ENCODE measurements at regions not wholly inside any gene's neighbourhood (a gene's known extent, or its start where the extent isn't known, plus 50 kb on each side); places are given as distances from the start of the nearest gene placed in this dataset.

GRCh38 chr10:126759531-126759930 is 89.0 kb upstream of the C10orf90 start:
- no peaks in the 10 kb centered on the region for H3K79me2 ChIP-seq (ENCODE audit: control insufficient read depth in 1 of 2, insufficient read depth in 2 of 2, low read length in 2 of 2)
- no peak overlapping the region for H3K23ac ChIP-seq (ENCODE audit: insufficient read length)
- no peak overlapping the region for H4K5ac ChIP-seq (ENCODE audit: insufficient read length, low read depth, low read length)
- no peak overlapping the region for H2BK12ac ChIP-seq (ENCODE audit: low read depth, low read length)
- no peak overlapping the region for H3K4me3 ChIP-seq (ENCODE audit: extremely low read depth in 1 of 4, insufficient read depth in 2 of 4, low read depth in 3 of 4, low read length in 4 of 4)
- no peaks in the 10 kb centered on the region for H3K4me1 ChIP-seq (replicated peaks in 1 of 4; ENCODE audit: control insufficient read depth in 3 of 4, insufficient read depth in 4 of 4, low read length in 3 of 4)
- no peak overlapping the region for H3K9ac ChIP-seq (replicated peaks in 1 of 4; ENCODE audit: extremely low read depth in 1 of 4, low read depth in 3 of 4, low read length in 3 of 4)
- no peak overlapping the region for H2AK5ac ChIP-seq (ENCODE audit: low read depth, low read length)
- H3K23me2 ChIP-seq (ENCODE audit: low read depth, low read length) = no peaks in the 10 kb centered on the region
- no peak overlapping the region for H3K4ac ChIP-seq (replicated peaks; ENCODE audit: insufficient read length, low read depth, low read length)
- H4K20me1 ChIP-seq (replicated peaks in 1 of 2; ENCODE audit: control insufficient read depth in 1 of 2, insufficient read depth in 2 of 2, low read length in 2 of 2) = no peaks in the 10 kb centered on the region
- CTCF ChIA-PET (ENCODE audit: partially characterized antibody) = interaction anchor here (0.6 to 1.1 kb wide), 2 partner anchors 11 to 301 kb away, joined by 3 to 4 read pairs; no protein-coding TSS in a partner anchor
- no peak overlapping the region for H2BK120ac ChIP-seq (replicated peaks; ENCODE audit: low read depth, low read length)
- H3K18ac ChIP-seq (ENCODE audit: extremely low read depth, low read length) = no peak overlapping the region
- no peak overlapping the region for H2BK20ac ChIP-seq (ENCODE audit: low read length)
- no peak overlapping the region for H3K4me2 ChIP-seq (ENCODE audit: insufficient read depth in 1 of 2, low read depth in 2 of 2, low read length in 2 of 2)
- WGBS, 2 experiments (ENCODE audit: extremely low coverage in 1 of 2, insufficient coverage in 1 of 2, insufficient read length in 1 of 2, insufficient replicate concordance in 2 of 2, low coverage in 1 of 2, low lambda C conversion rate in 2 of 2, missing lambda C conversion rate in 1 of 2) = 85% methylated on average over 4 of the region's 4 CpGs; no CpG with 5 or more reads in 1 of the 2 experiments
- no peak overlapping the region for H4K91ac ChIP-seq (replicated peaks; ENCODE audit: insufficient read length, low read length)
- no peak overlapping the region for H2BK5ac ChIP-seq (ENCODE audit: low read depth, low read length)
- no peak for DNase-seq (ENCODE audit: low read depth in 1 of 2, low spot score in 2 of 2)
- POLR2A ChIA-PET (ENCODE audit: partially characterized antibody) = no interaction called here
- H3K27ac ChIP-seq (ENCODE audit: low read depth, low read length) = no peak overlapping the region
- H3K36me3 ChIP-seq (ENCODE audit: control insufficient read depth in 2 of 4, insufficient read depth in 4 of 4, low read length in 3 of 4) = no peaks in the 10 kb centered on the region
- H3K56ac ChIP-seq (replicated peaks; ENCODE audit: insufficient read length, low read depth, low read length) = no peak overlapping the region
- no peak overlapping the region for H2BK15ac ChIP-seq (ENCODE audit: low read length)
- H2AFZ ChIP-seq (ENCODE audit: low read length) = no peak overlapping the region
- H3K79me1 ChIP-seq (ENCODE audit: low read depth, low read length) = no peaks in the 10 kb centered on the region
- H3K9me3 ChIP-seq (ENCODE audit: insufficient read depth in 2 of 2, low read depth in 1 of 2, low read length in 1 of 2) = no peaks in the 10 kb centered on the region; a peak in 1 of 4 replicates
- no peak for FAIRE-seq
- no peak overlapping the region for H4K8ac ChIP-seq (ENCODE audit: extremely low read depth, insufficient read depth, low read length)
- H3K14ac ChIP-seq (ENCODE audit: insufficient read length) = no peak overlapping the region
- H3K27me3 ChIP-seq (replicated peaks in 1 of 4; ENCODE audit: control insufficient read depth in 3 of 4, extremely low read depth in 1 of 4, insufficient read depth in 3 of 4, low read length in 3 of 4) = no peaks in the 10 kb centered on the region
- no peak for TF ChIP-seq RAD21 (IDR thresholded peaks at IDR 0.05 in 1 of 2, conservative IDR thresholded peaks at IDR 0.05 in 1 of 2; ENCODE audit: low read depth in 2 of 2, low read length in 2 of 2)
- no peak for TF ChIP-seq GTF2F1 (IDR thresholded peaks at IDR 0.05; ENCODE audit: borderline replicate concordance, low read depth, low read length)
- TF ChIP-seq SUZ12 (IDR thresholded peaks at IDR 0.05; ENCODE audit: low read length) = no peak
- no peak for TF ChIP-seq KDM4A (IDR thresholded peaks at IDR 0.05; ENCODE audit: low read depth, low read length, severe bottlenecking)
- no peak for TF ChIP-seq ATF2 (IDR thresholded peaks at IDR 0.05; ENCODE audit: low read length)
- no peak for TF ChIP-seq ZNF274 (IDR thresholded peaks at IDR 0.05; ENCODE audit: borderline replicate concordance, extremely low read depth, low read length)
- TF ChIP-seq JUND (IDR thresholded peaks at IDR 0.05; ENCODE audit: low read length) = no peak
- TF ChIP-seq CHD2 (IDR thresholded peaks at IDR 0.05; ENCODE audit: low read length) = no peak
- TF ChIP-seq CBX8 (IDR thresholded peaks at IDR 0.05; ENCODE audit: borderline replicate concordance, low read depth, low read length) = no peak
- no peak for TF ChIP-seq USF2 (IDR thresholded peaks at IDR 0.05; ENCODE audit: low read length)
- no peak for TF ChIP-seq ATF3 (IDR thresholded peaks at IDR 0.05; ENCODE audit: insufficient read depth, low read depth, low read length)

Data from H1 (cell line).